Neural cell (in vitro differentiated cells): ENCODE measurements at regions not wholly inside any gene's neighbourhood (a gene's known extent, or its start where the extent isn't known, plus 50 kb on each side); places are given as distances from the start of the nearest gene placed in this dataset.

Source experiments
- H2AFZ ChIP-seq: fragments of 200-600, 300-800 bp; sonication (generic), shearing (Covaris generic); 2 replicates; pipeline ENCODE4 v1.6.0; 2014; ENCODE audit warnings: low read depth, mild to moderate bottlenecking, antibody characterized with exemption, low read length, moderate library complexity
- H3F3A ChIP-seq: fragments of 200-600 bp; shearing (Covaris generic); 2 replicates; pipeline ENCODE4 v1.6.1; 2016; ENCODE audit warnings: mild to moderate bottlenecking, moderate library complexity, mixed read lengths, antibody characterized with exemption, low read length; ENCODE audit not compliant: insufficient read depth, poor library complexity, severe bottlenecking
- H3K27ac ChIP-seq: fragments of 200-600, 300-800 bp; sonication (generic), shearing (Covaris generic); 2 replicates; pipeline ENCODE4 v1.5.1; 2014; ENCODE audit warnings: mild to moderate bottlenecking, low read length, moderate library complexity
- H3K27me3 ChIP-seq: fragments of 300-800, 200-600 bp; sonication (generic), shearing (Covaris generic); 2 replicates; pipeline ENCODE4 v1.6.0; 2014; ENCODE audit warnings: mild to moderate bottlenecking, low read depth, low read length, moderate library complexity; ENCODE audit not compliant: insufficient read depth
- H3K36me3 ChIP-seq: fragments of 300-800, 200-600 bp; sonication (generic), shearing (Covaris generic); 2 replicates; pipeline ENCODE4 v1.5.1; 2014; ENCODE audit warnings: mild to moderate bottlenecking, antibody characterized with exemption, low read length, moderate library complexity; ENCODE audit not compliant: insufficient read depth
- H3K4me2 ChIP-seq: fragments of 300-800, 200-600 bp; sonication (generic), shearing (Covaris generic); 2 replicates; pipeline ENCODE4 v1.6.0; 2014; ENCODE audit warnings: mild to moderate bottlenecking, low read length
- H3K4me3 ChIP-seq: fragments of 300-800, 200-600 bp; sonication (generic), shearing (Covaris generic); 2 replicates; pipeline ENCODE4 v1.5.1; 2014; ENCODE audit warnings: mild to moderate bottlenecking, low read length, moderate library complexity
- H3K79me2 ChIP-seq: fragments of 200-600 bp; shearing (Covaris generic); replicated peaks from 2 replicates; pipeline ENCODE4 v1.6.0; 2014; ENCODE audit warnings: mild to moderate bottlenecking, low read length, moderate library complexity; ENCODE audit not compliant: insufficient read depth
- H3K9ac ChIP-seq: fragments of 300-800, 200-600 bp; sonication (generic), shearing (Covaris generic); 2 replicates; pipeline ENCODE4 v1.6.1; 2016; ENCODE audit warnings: mild to moderate bottlenecking, low read length, mixed read lengths
- H3K9me2 ChIP-seq: fragments of 200-600 bp; shearing (Covaris generic); 2 replicates; pipeline ENCODE4 v1.6.1; 2016; ENCODE audit warnings: mild to moderate bottlenecking, low read length, mixed read lengths; ENCODE audit not compliant: insufficient read depth
- H3K9me3 ChIP-seq: fragments of 200-600, 300-800 bp; sonication (generic), shearing (Covaris generic); 2 replicates; pipeline ENCODE4 v1.6.1; 2016; ENCODE audit warnings: mild to moderate bottlenecking, mixed run types, low read length, moderate library complexity, mixed read lengths
- H4K20me1 ChIP-seq: fragments of 200-600 bp; shearing (Covaris generic); 2 replicates; pipeline ENCODE4 v1.6.1; 2016; ENCODE audit warnings: mild to moderate bottlenecking, mixed run types; ENCODE audit not compliant: insufficient read depth
- EP300 ChIP-seq: fragments of 450-650 bp; conservative IDR thresholded peaks from 2 replicates; pipeline ENCODE4 v1.6.1; 2014; ENCODE audit warnings: antibody characterized with exemption, mild to moderate bottlenecking, moderate library complexity; ENCODE audit not compliant: poor library complexity, severe bottlenecking
- EZH2 ChIP-seq: fragments of 200-600, 300-800 bp; shearing (Covaris generic), sonication (generic); IDR thresholded peaks from 2 replicates; pipeline ENCODE4 v1.6.1; 2014; ENCODE audit warnings: antibody characterized with exemption, low read length, borderline replicate concordance, mild to moderate bottlenecking; ENCODE audit not compliant: insufficient read depth, poor library complexity, severe bottlenecking
- MXI1 ChIP-seq: fragments of 450-650 bp; conservative IDR thresholded peaks from 2 replicates; pipeline ENCODE4 v1.6.1; 2014; ENCODE audit warnings: antibody characterized with exemption, mild to moderate bottlenecking; ENCODE audit not compliant: poor library complexity, severe bottlenecking
- POLR2AphosphoS5 ChIP-seq: IDR thresholded peaks from 2 replicates; pipeline ENCODE4 v1.6.1; 2012
- RAD21 ChIP-seq: fragments of 450-650 bp; conservative IDR thresholded peaks from 2 replicates; pipeline ENCODE4 v1.6.1; 2014; ENCODE audit warnings: antibody characterized with exemption, mild to moderate bottlenecking, moderate library complexity
- SMC3 ChIP-seq: fragments of 450-650 bp; conservative IDR thresholded peaks from 2 replicates; pipeline ENCODE4 v1.6.1; 2014; ENCODE audit warnings: antibody characterized with exemption, mild to moderate bottlenecking, moderate library complexity; ENCODE audit not compliant: poor library complexity
- TAF1 ChIP-seq: IDR thresholded peaks from 2 replicates; pipeline ENCODE4 v1.6.1; 2012; ENCODE audit warnings: low read depth
- TF ChIP-seq, protein P1 (sequence below): fragments of 450-650 bp; IDR thresholded peaks from 2 replicates; pipeline ENCODE4 v1.5.1; 2014; ENCODE audit warnings: antibody characterized with exemption, mild to moderate bottlenecking, moderate library complexity; ENCODE audit not compliant: poor library complexity, severe bottlenecking
- TF ChIP-seq, protein P2 (sequence below): IDR thresholded peaks from 2 replicates; pipeline ENCODE4 v1.6.1; 2012; ENCODE audit warnings: borderline replicate concordance

DNA sequence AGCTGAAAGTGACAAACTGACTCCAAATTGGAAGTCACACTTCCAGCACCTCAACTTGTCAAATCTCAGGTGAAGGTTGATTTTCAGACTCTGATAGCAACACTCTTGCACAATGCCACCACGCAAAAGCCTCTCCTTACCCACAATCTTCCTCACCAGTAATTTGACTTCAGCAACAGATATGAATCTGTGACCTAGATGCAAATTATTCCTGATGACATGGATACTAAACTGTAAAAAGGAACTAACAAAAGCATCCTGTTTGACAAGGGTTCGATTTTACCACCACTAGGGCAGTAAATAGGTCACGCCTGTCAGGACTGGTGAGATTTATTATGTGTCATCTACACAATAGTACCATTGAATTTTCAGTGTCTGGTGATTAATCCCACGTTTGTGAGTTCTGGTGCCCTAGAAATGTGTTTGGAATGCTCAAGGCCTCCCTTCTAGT is 134.4 kb upstream of the COL21A1 start:
- H3K9me3 ChIP-seq: no peaks in the 10 kb centered on the region
- H3K27ac ChIP-seq: no peak overlapping the region
- no peak overlapping the region for H3K9ac ChIP-seq
- no peaks in the 10 kb centered on the region for H3F3A ChIP-seq
- H3K36me3 ChIP-seq: no peaks in the 10 kb centered on the region
- no peaks in the 10 kb centered on the region for H3K27me3 ChIP-seq
- no peak overlapping the region for H2AFZ ChIP-seq
- no peak overlapping the region for H3K4me3 ChIP-seq
- H3K79me2 ChIP-seq: no peaks in the 10 kb centered on the region
- no peak overlapping the region for H3K4me2 ChIP-seq
- H4K20me1 ChIP-seq: no peaks in the 10 kb centered on the region
- TF ChIP-seq, protein P1, sequence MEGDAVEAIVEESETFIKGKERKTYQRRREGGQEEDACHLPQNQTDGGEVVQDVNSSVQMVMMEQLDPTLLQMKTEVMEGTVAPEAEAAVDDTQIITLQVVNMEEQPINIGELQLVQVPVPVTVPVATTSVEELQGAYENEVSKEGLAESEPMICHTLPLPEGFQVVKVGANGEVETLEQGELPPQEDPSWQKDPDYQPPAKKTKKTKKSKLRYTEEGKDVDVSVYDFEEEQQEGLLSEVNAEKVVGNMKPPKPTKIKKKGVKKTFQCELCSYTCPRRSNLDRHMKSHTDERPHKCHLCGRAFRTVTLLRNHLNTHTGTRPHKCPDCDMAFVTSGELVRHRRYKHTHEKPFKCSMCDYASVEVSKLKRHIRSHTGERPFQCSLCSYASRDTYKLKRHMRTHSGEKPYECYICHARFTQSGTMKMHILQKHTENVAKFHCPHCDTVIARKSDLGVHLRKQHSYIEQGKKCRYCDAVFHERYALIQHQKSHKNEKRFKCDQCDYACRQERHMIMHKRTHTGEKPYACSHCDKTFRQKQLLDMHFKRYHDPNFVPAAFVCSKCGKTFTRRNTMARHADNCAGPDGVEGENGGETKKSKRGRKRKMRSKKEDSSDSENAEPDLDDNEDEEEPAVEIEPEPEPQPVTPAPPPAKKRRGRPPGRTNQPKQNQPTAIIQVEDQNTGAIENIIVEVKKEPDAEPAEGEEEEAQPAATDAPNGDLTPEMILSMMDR: no peak
- no peak for TF ChIP-seq POLR2AphosphoS5
- TF ChIP-seq SMC3: no peak
- no peak for TF ChIP-seq RAD21
- TF ChIP-seq, protein P2, sequence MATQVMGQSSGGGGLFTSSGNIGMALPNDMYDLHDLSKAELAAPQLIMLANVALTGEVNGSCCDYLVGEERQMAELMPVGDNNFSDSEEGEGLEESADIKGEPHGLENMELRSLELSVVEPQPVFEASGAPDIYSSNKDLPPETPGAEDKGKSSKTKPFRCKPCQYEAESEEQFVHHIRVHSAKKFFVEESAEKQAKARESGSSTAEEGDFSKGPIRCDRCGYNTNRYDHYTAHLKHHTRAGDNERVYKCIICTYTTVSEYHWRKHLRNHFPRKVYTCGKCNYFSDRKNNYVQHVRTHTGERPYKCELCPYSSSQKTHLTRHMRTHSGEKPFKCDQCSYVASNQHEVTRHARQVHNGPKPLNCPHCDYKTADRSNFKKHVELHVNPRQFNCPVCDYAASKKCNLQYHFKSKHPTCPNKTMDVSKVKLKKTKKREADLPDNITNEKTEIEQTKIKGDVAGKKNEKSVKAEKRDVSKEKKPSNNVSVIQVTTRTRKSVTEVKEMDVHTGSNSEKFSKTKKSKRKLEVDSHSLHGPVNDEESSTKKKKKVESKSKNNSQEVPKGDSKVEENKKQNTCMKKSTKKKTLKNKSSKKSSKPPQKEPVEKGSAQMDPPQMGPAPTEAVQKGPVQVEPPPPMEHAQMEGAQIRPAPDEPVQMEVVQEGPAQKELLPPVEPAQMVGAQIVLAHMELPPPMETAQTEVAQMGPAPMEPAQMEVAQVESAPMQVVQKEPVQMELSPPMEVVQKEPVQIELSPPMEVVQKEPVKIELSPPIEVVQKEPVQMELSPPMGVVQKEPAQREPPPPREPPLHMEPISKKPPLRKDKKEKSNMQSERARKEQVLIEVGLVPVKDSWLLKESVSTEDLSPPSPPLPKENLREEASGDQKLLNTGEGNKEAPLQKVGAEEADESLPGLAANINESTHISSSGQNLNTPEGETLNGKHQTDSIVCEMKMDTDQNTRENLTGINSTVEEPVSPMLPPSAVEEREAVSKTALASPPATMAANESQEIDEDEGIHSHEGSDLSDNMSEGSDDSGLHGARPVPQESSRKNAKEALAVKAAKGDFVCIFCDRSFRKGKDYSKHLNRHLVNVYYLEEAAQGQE: no peak
- no peak for TF ChIP-seq TAF1
- no peak for TF ChIP-seq EZH2
- no peak for TF ChIP-seq MXI1
- TF ChIP-seq EP300: no peak
- H3K9me2 ChIP-seq: no peaks in the 10 kb centered on the region

DNA sequence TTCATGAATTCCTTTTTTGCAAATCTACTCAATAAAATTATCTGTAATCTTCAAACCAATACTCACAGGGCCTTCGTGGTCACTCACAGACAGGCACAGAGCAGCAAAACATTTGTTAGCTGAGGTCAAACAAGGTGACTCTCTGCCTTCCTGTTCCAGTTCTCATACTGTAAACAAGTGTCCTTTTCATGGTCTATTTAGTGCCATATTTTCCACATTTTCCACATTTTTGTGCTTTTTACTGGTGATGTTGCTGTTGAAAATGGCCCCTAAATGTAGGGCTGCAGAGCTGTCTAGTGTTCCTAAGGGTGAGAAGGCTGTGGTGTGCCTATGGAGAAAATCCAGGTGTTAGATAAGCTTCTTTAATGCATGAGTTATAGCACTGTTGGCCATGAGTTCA is 133.1 kb upstream of the COL21A1 start:
- Histone ChIP-seq H3K79me2 (no peaks in the 10 kb centered on the region), H3K27me3 (no peaks in the 10 kb centered on the region), H3K9ac (no peak overlapping the region), H3K9me3 (no peaks in the 10 kb centered on the region), H3F3A (no peaks in the 10 kb centered on the region), H3K4me2 (no peak overlapping the region), H3K36me3 (no peaks in the 10 kb centered on the region), H3K9me2 (no peaks in the 10 kb centered on the region), H4K20me1 (no peaks in the 10 kb centered on the region), H2AFZ (no peak overlapping the region), H3K4me3 (no peak overlapping the region), H3K27ac (no peak overlapping the region)
- TF ChIP-seq, protein P2: no peak
- TF ChIP-seq SMC3: no peak
- TF ChIP-seq, protein P1: no peak
- TF ChIP-seq TAF1: no peak
- no peak for TF ChIP-seq EP300
- no peak for TF ChIP-seq RAD21
- TF ChIP-seq POLR2AphosphoS5: no peak
- no peak for TF ChIP-seq EZH2
- no peak for TF ChIP-seq MXI1
